ENCODE measurements at regions not wholly inside any gene's neighbourhood (a gene's known extent, or its start where the extent isn't known, plus 50 kb on each side); places are given as distances from the start of the nearest gene placed in this dataset.

DNA sequence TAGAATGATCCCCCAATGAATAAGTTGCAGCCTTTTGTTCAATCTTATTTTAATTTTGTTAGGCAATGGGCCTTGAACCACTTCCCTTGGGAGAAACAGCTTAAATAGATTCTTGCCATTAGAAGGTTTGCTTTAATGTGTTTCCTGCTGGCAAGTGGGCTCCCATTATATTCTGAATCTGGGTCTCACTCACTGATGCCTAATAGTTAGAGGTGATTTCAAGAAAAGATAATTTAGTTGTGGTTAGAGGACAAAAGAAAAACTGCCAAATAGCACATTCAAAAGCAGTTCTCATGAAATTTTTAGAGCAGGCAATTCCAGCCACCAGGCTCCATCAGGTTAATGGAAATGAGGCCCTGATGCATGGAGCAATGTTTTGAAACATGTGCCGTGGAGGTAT is 362.6 kb upstream of the CHORDC1 start:
- TF ChIP-seq NFIC (IDR thresholded peaks at IDR 0.05) (no peak), EP300 (IDR thresholded peaks at IDR 0.05; ENCODE audit: borderline replicate concordance) (no peak), CEBPB (IDR thresholded peaks at IDR 0.05) (no peak), EGR1 (IDR thresholded peaks at IDR 0.05) (no peak), RAD21 (IDR thresholded peaks at IDR 0.05; ENCODE audit: low read depth) (no peak), TCF12 (IDR thresholded peaks at IDR 0.05; ENCODE audit: low read depth) (no peak), ZBTB7A (IDR thresholded peaks at IDR 0.05; ENCODE audit: low read depth) (no peak), CREB1 (IDR thresholded peaks at IDR 0.05; ENCODE audit: low read depth) (no peak)
- TF ChIP-seq, protein P1, sequence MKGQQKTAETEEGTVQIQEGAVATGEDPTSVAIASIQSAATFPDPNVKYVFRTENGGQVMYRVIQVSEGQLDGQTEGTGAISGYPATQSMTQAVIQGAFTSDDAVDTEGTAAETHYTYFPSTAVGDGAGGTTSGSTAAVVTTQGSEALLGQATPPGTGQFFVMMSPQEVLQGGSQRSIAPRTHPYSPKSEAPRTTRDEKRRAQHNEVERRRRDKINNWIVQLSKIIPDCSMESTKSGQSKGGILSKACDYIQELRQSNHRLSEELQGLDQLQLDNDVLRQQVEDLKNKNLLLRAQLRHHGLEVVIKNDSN (IDR thresholded peaks at IDR 0.05) = no peak

DNA sequence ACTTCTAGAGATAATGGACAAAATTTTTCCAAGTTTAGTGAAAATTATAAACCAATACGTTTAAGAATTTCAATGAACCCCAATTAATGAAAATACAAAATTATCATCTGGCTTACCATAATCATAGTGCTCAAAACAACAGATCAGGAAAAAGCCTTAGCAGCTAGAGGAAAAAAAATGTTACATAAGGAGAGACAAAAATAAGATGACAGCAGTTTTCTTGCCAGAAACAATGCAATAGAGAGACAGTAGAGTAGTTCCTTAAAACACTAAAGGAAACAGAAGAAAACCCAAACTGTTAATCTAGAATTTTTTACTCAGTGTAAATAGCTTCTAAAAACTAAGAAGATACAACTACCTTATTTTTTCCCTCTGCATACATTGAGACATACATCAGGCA is 341.7 kb upstream of the CHORDC1 start:
- TF ChIP-seq, protein P2, sequence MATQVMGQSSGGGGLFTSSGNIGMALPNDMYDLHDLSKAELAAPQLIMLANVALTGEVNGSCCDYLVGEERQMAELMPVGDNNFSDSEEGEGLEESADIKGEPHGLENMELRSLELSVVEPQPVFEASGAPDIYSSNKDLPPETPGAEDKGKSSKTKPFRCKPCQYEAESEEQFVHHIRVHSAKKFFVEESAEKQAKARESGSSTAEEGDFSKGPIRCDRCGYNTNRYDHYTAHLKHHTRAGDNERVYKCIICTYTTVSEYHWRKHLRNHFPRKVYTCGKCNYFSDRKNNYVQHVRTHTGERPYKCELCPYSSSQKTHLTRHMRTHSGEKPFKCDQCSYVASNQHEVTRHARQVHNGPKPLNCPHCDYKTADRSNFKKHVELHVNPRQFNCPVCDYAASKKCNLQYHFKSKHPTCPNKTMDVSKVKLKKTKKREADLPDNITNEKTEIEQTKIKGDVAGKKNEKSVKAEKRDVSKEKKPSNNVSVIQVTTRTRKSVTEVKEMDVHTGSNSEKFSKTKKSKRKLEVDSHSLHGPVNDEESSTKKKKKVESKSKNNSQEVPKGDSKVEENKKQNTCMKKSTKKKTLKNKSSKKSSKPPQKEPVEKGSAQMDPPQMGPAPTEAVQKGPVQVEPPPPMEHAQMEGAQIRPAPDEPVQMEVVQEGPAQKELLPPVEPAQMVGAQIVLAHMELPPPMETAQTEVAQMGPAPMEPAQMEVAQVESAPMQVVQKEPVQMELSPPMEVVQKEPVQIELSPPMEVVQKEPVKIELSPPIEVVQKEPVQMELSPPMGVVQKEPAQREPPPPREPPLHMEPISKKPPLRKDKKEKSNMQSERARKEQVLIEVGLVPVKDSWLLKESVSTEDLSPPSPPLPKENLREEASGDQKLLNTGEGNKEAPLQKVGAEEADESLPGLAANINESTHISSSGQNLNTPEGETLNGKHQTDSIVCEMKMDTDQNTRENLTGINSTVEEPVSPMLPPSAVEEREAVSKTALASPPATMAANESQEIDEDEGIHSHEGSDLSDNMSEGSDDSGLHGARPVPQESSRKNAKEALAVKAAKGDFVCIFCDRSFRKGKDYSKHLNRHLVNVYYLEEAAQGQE (IDR thresholded peaks at IDR 0.05; ENCODE audit: low read depth) = no peak
- TF ChIP-seq EGR1 (IDR thresholded peaks at IDR 0.05) (no peak), ZBTB7A (IDR thresholded peaks at IDR 0.05; ENCODE audit: low read depth) (no peak), TEAD4 (IDR thresholded peaks at IDR 0.05) (no peak), FOXM1 (IDR thresholded peaks at IDR 0.05; ENCODE audit: borderline replicate concordance, low read depth) (no peak)

DNA sequence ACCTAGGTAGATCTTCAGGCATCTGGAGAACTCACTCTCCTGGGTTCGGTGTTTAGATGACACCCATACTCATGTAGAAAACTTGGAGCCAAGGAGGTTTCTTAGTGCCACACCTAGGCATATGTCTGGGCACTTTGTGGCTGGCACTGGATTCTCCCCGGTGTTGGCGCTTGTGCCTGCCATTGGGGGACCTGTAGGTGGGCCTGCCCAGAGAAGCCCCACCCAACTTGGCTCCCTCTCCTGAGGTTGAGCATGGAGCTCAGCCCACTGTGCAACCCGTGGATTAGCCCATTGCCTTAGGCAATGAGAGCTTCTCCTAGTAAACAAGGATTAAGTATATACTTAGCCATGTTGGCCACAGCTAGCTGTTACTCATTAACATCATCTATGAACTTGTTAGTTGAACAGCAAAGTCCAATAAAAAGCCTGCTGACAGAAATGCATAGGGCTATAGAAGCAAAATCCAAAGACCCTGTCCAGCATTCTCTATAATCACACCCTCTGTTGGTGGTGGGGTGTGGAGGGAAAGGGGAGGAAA is 335.5 kb upstream of the CHORDC1 start:
- TF ChIP-seq NFIC (IDR thresholded peaks at IDR 0.05) = no peak
- TF ChIP-seq CEBPB (IDR thresholded peaks at IDR 0.05) = no peak
- no peak for TF ChIP-seq ZBTB7A (IDR thresholded peaks at IDR 0.05; ENCODE audit: low read depth)
- TF ChIP-seq CREB1 (IDR thresholded peaks at IDR 0.05; ENCODE audit: low read depth) = no peak
- no peak for TF ChIP-seq EGR1 (IDR thresholded peaks at IDR 0.05)
- no peak for TF ChIP-seq TAF1 (IDR thresholded peaks at IDR 0.05; ENCODE audit: low read depth)
- TF ChIP-seq FOXM1 (IDR thresholded peaks at IDR 0.05; ENCODE audit: borderline replicate concordance, low read depth) = no peak
- TF ChIP-seq, protein P3, sequence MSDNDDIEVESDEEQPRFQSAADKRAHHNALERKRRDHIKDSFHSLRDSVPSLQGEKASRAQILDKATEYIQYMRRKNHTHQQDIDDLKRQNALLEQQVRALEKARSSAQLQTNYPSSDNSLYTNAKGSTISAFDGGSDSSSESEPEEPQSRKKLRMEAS (IDR thresholded peaks at IDR 0.05) = no peak
- TF ChIP-seq TEAD4 (IDR thresholded peaks at IDR 0.05) = no peak
- TF ChIP-seq RAD21 (IDR thresholded peaks at IDR 0.05; ENCODE audit: low read depth) = no peak
- TF ChIP-seq TCF12 (IDR thresholded peaks at IDR 0.05; ENCODE audit: low read depth) = no peak
- TF ChIP-seq, protein P1 (IDR thresholded peaks at IDR 0.05) = no peak

DNA sequence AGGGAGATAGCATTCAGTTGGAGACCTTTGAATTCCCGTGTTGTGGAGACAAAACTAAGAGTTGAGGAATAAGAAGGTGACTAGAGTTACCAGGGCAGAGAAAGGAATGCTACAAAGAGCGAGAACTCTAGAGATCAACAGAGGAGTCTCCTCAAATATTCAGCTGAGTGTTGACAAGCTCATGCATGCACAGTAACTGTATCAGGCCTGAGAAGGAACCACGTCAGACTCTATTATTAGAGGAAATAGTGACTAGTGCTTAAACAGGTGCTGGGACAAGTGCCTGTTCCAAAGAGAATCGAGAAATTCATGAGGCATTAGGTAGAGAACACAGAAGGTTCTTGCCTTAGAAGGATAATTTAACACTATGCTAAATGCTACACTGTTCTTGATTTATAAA is 333.8 kb upstream of the CHORDC1 start:
- no peak for TF ChIP-seq FOXM1 (IDR thresholded peaks at IDR 0.05; ENCODE audit: borderline replicate concordance, low read depth)
- TF ChIP-seq EP300 (IDR thresholded peaks at IDR 0.05; ENCODE audit: borderline replicate concordance) = no peak
- TF ChIP-seq NFIC (IDR thresholded peaks at IDR 0.05) = no peak
- TF ChIP-seq RAD21 (IDR thresholded peaks at IDR 0.05; ENCODE audit: low read depth) = no peak
- TF ChIP-seq, protein P1 (IDR thresholded peaks at IDR 0.05) = no peak
- TF ChIP-seq, protein P3 (IDR thresholded peaks at IDR 0.05) = no peak
- TF ChIP-seq, protein P2 (IDR thresholded peaks at IDR 0.05; ENCODE audit: low read depth) = no peak
- no peak for TF ChIP-seq TCF12 (IDR thresholded peaks at IDR 0.05; ENCODE audit: low read depth)
- TF ChIP-seq EGR1 (IDR thresholded peaks at IDR 0.05) = no peak
- TF ChIP-seq TAF1 (IDR thresholded peaks at IDR 0.05; ENCODE audit: low read depth) = no peak
- no peak for TF ChIP-seq CREB1 (IDR thresholded peaks at IDR 0.05; ENCODE audit: low read depth)
- TF ChIP-seq CEBPB (IDR thresholded peaks at IDR 0.05) = no peak
- TF ChIP-seq ZBTB7A (IDR thresholded peaks at IDR 0.05; ENCODE audit: low read depth) = no peak
- TF ChIP-seq TEAD4 (IDR thresholded peaks at IDR 0.05) = no peak

DNA sequence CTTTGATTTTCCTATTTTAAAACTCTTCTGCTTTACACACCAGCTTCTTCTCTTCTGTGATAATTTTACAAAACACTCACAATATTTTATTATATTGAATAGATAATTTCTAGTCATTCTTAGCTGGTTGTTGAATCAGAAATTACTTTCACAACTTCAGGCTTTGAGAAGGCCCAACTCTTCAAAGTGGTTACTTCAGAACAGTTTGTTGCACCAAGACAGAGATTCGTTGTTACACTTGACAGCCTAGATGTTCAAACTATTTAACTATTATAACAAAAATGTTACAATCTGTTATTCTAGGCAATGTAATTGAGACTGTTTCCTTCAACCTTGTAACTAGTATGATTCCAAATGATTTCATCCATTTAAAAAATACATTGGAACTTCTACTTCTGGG is 333.2 kb upstream of the CHORDC1 start:
- no peak for TF ChIP-seq EGR1 (IDR thresholded peaks at IDR 0.05)
- no peak for TF ChIP-seq ZBTB7A (IDR thresholded peaks at IDR 0.05; ENCODE audit: low read depth)
- TF ChIP-seq NFIC (IDR thresholded peaks at IDR 0.05) = no peak
- no peak for TF ChIP-seq EP300 (IDR thresholded peaks at IDR 0.05; ENCODE audit: borderline replicate concordance)
- no peak for TF ChIP-seq TCF12 (IDR thresholded peaks at IDR 0.05; ENCODE audit: low read depth)
- TF ChIP-seq TEAD4 (IDR thresholded peaks at IDR 0.05) = no peak
- no peak for TF ChIP-seq CREB1 (IDR thresholded peaks at IDR 0.05; ENCODE audit: low read depth)
- TF ChIP-seq, protein P2 (IDR thresholded peaks at IDR 0.05; ENCODE audit: low read depth) = no peak
- TF ChIP-seq YY1 (IDR thresholded peaks at IDR 0.05; ENCODE audit: low read depth) = no peak
- TF ChIP-seq, protein P3 (IDR thresholded peaks at IDR 0.05) = no peak
- no peak for TF ChIP-seq FOXM1 (IDR thresholded peaks at IDR 0.05; ENCODE audit: borderline replicate concordance, low read depth)
- TF ChIP-seq TAF1 (IDR thresholded peaks at IDR 0.05; ENCODE audit: low read depth) = no peak
- TF ChIP-seq CEBPB (IDR thresholded peaks at IDR 0.05) = no peak
- no peak for TF ChIP-seq RAD21 (IDR thresholded peaks at IDR 0.05; ENCODE audit: low read depth)
- TF ChIP-seq, protein P1 (IDR thresholded peaks at IDR 0.05) = no peak

Data from Ishikawa (cell line).